ENCODE measurements at regions not wholly inside any gene's neighbourhood (a gene's known extent, or its start where the extent isn't known, plus 50 kb on each side); places are given as distances from the start of the nearest gene placed in this dataset.
"Not testable (repeated sequence)": the region's sequence is repeated elsewhere in the genome, so short reads cannot be mapped to it uniquely, and the experiment has no call there.

DNA sequence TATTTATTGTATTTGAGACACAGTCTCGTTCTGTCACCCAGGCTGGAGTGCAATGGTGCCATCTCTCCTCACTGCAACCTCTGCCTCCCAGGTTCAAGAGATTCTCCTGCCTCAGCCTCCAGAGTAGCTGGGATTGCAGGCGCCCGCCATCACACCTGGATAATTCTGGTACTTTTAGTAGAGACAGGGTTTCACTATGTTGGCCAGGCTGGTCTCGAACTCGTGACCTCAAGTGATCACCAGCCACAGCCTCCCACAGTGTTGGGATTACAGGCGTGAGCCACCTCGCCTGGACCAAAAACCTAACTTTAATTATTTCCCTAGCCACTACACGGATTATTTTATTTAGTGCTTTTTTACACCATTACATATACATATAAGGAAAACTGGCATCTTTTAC is 1674.0 kb downstream of the SPATA31A7 start:
- not testable (repeated sequence) for TF ChIP-seq CTCF, EP300 (IDR thresholded peaks at IDR 0.05)
